ENCODE measurements at regions not wholly inside any gene's neighbourhood (a gene's known extent, or its start where the extent isn't known, plus 50 kb on each side); places are given as distances from the start of the nearest gene placed in this dataset.

DNA sequence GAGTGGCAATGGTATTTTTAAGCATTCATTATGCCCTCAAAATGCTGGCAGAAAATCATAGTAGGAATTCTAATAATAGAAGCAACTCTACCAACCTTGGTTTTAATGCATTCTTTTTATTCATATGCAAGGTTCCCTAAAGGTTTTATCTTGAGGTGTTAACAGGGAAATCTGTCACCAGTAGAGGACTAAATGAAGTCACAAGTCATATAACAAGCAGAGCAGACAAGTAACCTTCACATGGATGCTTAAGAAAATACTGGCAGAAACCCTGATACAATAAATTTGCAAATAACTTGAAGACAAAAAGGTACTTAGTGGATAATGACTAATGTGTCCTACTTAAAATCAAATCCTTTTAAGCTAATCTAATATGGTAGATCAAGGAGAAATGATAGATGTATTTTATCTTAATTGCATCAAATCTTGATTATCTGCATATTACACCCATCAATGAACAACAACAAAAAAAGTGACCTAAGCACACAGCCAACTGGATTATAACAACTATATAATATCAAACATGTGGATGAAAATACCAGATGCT is 73.3 kb downstream of the RFC3 start:
- no peak for ATAC-seq
- Mint-ChIP-seq H3K4me1 (no peaks in the 10 kb centered on the region), H3K9me3 (peaks cover 27% of the 10 kb centered on the region), H3K4me3 (no peak overlapping the region), H3K36me3 (peaks cover 30% of the 10 kb centered on the region), H3K27ac (no peak overlapping the region), H3K27me3 (no peaks in the 10 kb centered on the region)

DNA sequence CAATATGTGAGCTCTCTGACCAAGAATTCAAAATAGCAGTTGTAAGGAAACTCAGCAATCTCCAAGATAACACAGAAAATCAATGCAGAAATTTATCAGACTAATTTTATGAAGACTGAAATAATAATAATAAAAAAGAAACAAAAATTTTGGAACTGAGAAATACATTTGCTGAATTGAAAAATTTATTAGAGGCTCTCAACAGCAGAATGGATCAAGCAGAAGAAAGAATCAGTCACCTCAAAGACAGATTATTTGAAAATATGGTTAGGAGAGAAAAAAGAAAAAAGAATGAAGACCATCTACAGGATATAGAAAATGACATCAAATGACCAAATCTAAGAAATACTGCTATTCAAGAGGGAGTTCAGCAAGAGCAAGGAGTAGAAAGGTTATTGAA is 75.6 kb downstream of the RFC3 start:
- Mint-ChIP-seq H3K9me3 (peaks cover 27% of the 10 kb centered on the region), H3K36me3 (peaks cover 32% of the 10 kb centered on the region), H3K27me3 (no peaks in the 10 kb centered on the region), H3K4me3 (no peak overlapping the region), H3K27ac (no peak overlapping the region), H3K4me1 (no peaks in the 10 kb centered on the region)
- no peak for ATAC-seq

GRCh38 chr13:33904431-33904830 is 86.5 kb downstream of the RFC3 start:
- Mint-ChIP-seq H3K4me3 (no peak overlapping the region), H3K36me3 (no peaks in the 10 kb centered on the region), H3K4me1 (no peaks in the 10 kb centered on the region), H3K27me3 (no peaks in the 10 kb centered on the region), H3K27ac (no peak overlapping the region), H3K9me3 (peaks cover 7% of the 10 kb centered on the region)
- no peak for ATAC-seq

DNA sequence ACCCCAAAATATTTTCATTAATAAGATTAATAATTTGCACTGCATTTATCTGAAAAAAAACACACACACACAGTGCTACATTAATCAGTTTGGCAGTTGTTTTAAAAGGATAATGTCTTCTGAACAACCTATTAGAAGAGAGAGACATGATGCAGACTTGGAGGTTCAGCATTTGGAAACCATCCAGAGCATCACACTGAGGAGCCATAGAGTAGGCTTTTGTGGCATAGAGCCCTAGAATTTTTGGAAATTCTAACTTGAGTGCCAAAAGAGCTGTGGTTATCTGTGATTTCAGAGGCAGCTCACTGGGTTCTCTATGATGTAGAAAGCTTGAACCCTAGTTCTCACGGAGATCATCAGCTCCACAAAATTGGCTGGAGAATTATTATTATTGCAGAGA is 90.2 kb downstream of the RFC3 start:
- Mint-ChIP-seq H3K27me3 (no peaks in the 10 kb centered on the region), H3K9me3 (no peaks in the 10 kb centered on the region), H3K4me1 (no peaks in the 10 kb centered on the region), H3K36me3 (no peaks in the 10 kb centered on the region), H3K4me3 (no peak overlapping the region), H3K27ac (no peak overlapping the region)
- ATAC-seq = no peak

DNA sequence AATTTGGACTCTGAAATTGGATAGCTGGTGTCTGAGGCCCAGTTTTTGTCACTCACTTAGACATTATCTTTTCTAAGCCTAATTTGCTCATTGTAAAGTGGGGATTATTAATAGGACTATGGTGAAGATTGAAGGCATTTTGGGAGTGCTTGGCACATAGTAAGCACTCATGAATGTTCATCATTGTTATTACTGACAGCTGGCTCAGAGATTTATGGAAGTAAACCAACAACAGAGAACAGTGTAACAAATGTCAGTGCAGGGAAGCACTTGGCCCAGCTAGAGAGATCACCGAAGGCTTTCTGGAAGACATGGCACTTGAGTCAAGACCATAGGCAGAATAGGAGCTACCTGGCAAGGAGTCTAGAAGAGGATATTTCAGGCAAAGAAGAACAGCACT is 92.3 kb downstream of the RFC3 start:
- no peaks in the 10 kb centered on the region for H3K36me3 Mint-ChIP-seq
- no peaks in the 10 kb centered on the region for H3K9me3 Mint-ChIP-seq
- no peak overlapping the region for H3K4me3 Mint-ChIP-seq
- H3K27ac Mint-ChIP-seq = no peak overlapping the region
- no peaks in the 10 kb centered on the region for H3K27me3 Mint-ChIP-seq
- no peaks in the 10 kb centered on the region for H3K4me1 Mint-ChIP-seq
- ATAC-seq = no peak

DNA sequence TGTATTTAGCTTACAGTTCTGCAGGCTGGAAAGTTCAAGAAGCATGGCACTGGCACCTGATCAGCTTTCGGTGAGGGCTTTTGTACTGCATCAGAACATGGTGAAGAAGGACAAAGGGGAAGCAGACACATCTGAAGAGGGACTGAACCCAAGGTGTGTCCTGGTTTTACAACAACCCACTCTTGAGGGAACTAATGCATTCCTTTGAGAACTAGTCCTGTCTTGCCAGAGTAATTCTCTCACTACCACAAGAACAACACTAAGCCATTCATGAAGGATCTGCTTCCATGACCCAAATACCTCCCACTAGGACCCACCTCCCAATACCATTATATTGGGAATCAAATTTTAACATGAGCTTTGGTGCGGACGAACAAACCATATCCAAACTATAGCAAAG is 93.6 kb downstream of the RFC3 start:
- no peaks in the 10 kb centered on the region for H3K36me3 Mint-ChIP-seq
- no peak for ATAC-seq
- no peak overlapping the region for H3K27ac Mint-ChIP-seq
- no peak overlapping the region for H3K4me3 Mint-ChIP-seq
- no peaks in the 10 kb centered on the region for H3K27me3 Mint-ChIP-seq
- H3K9me3 Mint-ChIP-seq = no peaks in the 10 kb centered on the region
- no peaks in the 10 kb centered on the region for H3K4me1 Mint-ChIP-seq

DNA sequence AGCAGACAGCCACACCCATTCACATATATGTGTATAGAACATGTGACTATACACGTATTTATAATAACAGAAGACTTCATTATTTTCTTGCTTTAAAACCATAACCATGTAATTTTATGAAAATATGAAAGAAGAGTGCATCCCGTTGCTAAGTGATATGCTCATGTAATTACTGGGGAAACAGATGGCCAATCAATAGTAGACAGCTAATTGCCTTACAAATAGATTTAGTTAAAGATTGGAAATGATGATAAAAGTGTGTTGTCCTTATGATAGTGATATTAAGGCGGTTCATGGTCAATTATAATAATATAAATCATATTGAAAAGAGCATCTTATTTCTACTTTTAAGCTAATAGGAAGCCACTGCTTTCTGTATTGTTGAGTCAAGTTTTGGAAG is 95.9 kb downstream of the RFC3 start:
- Mint-ChIP-seq H3K27me3 (no peaks in the 10 kb centered on the region), H3K4me3 (no peak overlapping the region), H3K36me3 (no peaks in the 10 kb centered on the region), H3K4me1 (no peaks in the 10 kb centered on the region), H3K9me3 (no peaks in the 10 kb centered on the region), H3K27ac (no peak overlapping the region)
- no peak for ATAC-seq

DNA sequence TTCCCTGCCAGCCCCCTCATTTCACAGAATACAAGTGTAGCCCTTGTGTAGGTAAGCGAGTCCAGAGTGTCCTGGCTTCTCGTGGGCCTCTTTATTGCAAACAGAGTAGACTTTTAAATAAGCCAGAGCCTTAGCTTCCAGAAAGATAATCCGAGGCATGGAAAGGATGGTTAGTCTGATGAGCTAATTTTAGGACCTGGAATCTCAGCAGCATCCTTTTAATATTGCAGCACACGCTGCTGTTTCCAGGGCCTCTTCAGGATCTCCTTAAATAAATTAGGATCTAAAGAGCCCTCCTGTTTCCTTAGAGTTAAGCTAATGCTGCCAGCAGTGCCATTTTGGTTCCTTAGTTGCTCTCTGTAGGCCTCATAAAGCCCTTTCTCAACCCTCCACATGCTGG is 99.2 kb downstream of the RFC3 start:
- Mint-ChIP-seq H3K27ac (no peak overlapping the region), H3K36me3 (no peaks in the 10 kb centered on the region)
- ATAC-seq = no peak

DNA sequence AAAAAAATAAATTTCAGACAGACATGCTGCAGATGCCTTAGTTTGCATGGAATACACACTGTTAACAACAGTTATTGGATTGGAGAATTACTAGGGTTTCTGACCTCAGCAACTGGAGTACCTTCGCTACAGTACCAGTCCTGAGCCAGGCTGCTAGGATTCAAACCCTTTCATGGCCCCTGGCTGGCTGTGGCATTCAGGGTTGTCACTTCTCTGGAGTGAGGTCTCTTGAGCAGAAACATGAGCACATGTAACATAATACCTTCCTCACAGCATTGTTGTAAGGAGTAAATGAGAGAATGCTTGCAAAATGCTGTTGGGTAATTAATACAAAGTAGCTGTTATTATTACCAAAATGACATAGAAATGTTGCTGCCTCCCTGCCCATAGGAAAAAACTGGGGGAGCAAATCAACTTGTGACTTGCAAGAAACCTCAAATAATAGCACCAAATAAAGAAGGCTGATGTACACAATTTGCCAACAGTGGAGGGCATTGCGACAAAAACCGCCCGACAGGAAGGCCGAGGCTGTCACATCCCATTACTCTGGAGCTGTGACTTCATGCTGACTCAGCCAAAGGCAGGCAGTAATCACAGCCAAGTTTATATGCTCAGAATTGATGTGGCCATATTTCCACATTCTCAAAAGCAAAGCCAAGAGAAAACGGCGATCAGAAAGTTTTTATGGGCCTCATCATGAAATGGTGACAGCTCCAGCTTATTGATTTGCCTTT is 100.4 kb downstream of the RFC3 start:
- Mint-ChIP-seq H3K9me3 (no peaks in the 10 kb centered on the region), H3K4me3 (no peak overlapping the region), H3K27me3 (no peaks in the 10 kb centered on the region), H3K27ac (no peak overlapping the region), H3K4me1 (no peaks in the 10 kb centered on the region), H3K36me3 (no peaks in the 10 kb centered on the region)
- no peak for ATAC-seq

More for the DNA sequence above, 99.2 kb downstream of the RFC3 start:
- no peak overlapping the region for H3K4me3 Mint-ChIP-seq
- H3K9me3 Mint-ChIP-seq = no peaks in the 10 kb centered on the region
- H3K4me1 Mint-ChIP-seq = no peaks in the 10 kb centered on the region
- H3K27me3 Mint-ChIP-seq = no peaks in the 10 kb centered on the region

- no peaks in the 10 kb centered on the region for H3K27me3 Mint-ChIP-seq
- no peaks in the 10 kb centered on the region for H3K9me3 Mint-ChIP-seq
- H3K4me1 Mint-ChIP-seq = no peaks in the 10 kb centered on the region
- no peaks in the 10 kb centered on the region for H3K36me3 Mint-ChIP-seq
- ATAC-seq = no peak
- no peak overlapping the region for H3K27ac Mint-ChIP-seq
- no peak overlapping the region for H3K4me3 Mint-ChIP-seq
Observed at GRCh38 chr13:33919120-33919519, 101.2 kb downstream of the RFC3 start.

DNA sequence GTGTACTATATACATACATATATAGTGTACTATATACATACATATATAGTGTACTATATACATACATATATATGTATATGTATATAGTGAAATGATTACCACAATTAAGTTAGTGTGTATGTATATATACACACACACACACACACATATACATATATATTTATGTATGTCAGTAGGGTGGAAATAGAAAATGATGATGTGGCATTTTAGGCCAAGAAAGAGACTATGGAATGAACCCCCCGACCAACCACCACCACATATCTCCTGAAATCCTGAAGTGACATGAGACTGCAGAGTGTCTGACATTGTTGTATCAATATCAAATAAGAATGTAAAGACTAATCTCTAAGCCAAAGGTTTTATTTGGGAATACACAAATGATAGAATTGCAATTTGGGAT is 107.6 kb downstream of the RFC3 start:
- no peak overlapping the region for H3K4me3 Mint-ChIP-seq
- H3K27ac Mint-ChIP-seq = no peak overlapping the region
- H3K4me1 Mint-ChIP-seq = no peaks in the 10 kb centered on the region
- no peak for ATAC-seq
- no peaks in the 10 kb centered on the region for H3K36me3 Mint-ChIP-seq
- H3K27me3 Mint-ChIP-seq = no peaks in the 10 kb centered on the region
- H3K9me3 Mint-ChIP-seq = no peaks in the 10 kb centered on the region

DNA sequence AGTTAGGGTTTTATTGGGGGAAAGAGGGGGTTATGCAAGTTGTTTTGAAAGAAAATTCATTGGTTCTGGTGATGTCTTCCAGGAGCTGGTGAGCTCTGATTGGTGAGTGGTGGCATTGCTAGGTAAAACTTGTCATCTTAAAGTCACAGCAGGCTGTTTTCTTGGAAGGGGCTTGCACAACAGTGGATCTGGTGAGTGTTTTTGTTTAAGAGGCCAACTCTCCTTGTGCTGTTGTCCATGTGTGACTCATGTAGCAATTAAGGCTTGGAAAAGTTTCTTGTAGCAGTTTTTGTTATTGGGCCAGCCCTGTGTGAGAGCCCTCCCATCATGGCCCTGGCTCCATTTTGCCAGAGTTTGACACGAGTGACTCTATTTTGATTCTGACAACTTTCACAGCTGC is 109.4 kb downstream of the RFC3 start:
- no peak overlapping the region for H3K27ac Mint-ChIP-seq
- H3K27me3 Mint-ChIP-seq = no peaks in the 10 kb centered on the region
- H3K4me3 Mint-ChIP-seq = no peak overlapping the region
- H3K9me3 Mint-ChIP-seq = no peaks in the 10 kb centered on the region
- no peaks in the 10 kb centered on the region for H3K4me1 Mint-ChIP-seq
- ATAC-seq = no peak
- no peaks in the 10 kb centered on the region for H3K36me3 Mint-ChIP-seq

GRCh38 chr13:33931397-33932311 is 113.7 kb downstream of the RFC3 start:
- H3K27me3 Mint-ChIP-seq = no peaks in the 10 kb centered on the region
- H3K36me3 Mint-ChIP-seq = no peaks in the 10 kb centered on the region
- H3K4me1 Mint-ChIP-seq = no peaks in the 10 kb centered on the region
- H3K27ac Mint-ChIP-seq = no peak overlapping the region
- no peak overlapping the region for H3K4me3 Mint-ChIP-seq
- ATAC-seq = peak; percentile 56
- no peaks in the 10 kb centered on the region for H3K9me3 Mint-ChIP-seq

DNA sequence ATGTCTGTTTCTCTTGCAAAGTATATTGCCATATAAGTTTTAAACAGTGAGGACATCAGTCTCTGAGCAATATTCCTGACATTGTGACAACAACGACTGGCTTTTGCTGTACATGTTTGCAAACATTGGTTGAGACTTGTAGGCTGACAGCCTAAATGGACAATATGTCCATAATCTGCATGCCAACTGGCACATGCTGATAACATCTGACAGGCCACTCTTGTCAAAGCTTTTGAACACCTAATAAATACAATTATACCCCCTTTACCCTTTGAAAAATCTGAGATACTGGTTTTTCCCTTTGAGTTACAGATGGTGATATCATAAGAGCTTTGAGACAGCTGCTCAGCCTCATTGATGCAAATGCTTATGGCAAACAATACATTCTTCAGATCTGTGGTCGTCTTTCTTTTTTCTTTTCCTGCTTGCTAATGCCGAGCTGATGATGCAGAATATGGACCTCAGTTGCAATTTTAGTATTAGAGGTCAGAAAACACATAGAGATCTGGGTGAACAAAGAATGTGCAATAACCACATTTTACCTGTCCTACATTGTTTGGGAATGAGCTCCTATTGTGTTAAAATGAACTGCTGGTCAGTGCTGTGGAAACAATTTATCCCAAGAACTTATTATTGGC is 114.9 kb downstream of the RFC3 start:
- no peak for ATAC-seq
- H3K4me3 Mint-ChIP-seq = no peak overlapping the region
- no peaks in the 10 kb centered on the region for H3K36me3 Mint-ChIP-seq
- H3K27me3 Mint-ChIP-seq = no peaks in the 10 kb centered on the region
- no peaks in the 10 kb centered on the region for H3K4me1 Mint-ChIP-seq
- H3K9me3 Mint-ChIP-seq = no peaks in the 10 kb centered on the region
- H3K27ac Mint-ChIP-seq = no peak overlapping the region

DNA sequence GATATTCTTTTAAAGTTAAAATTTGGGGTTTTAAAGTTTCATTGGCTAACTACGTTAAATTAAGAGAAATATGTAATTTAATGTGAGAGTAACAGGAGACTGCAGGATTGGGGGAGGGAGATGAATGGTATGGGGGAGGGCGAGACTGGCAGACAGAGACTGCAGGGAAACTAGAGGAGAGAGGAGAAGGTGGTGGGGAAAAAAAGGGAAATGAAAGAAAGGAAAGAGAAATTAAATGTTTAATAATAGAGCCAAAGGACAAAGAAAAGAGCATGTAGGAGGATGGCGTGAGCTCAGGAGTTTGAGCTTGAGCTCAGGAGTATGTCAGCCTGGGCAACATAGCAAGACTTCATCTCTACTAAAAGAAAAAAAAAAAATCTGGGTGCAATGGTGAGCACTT is 115.9 kb downstream of the RFC3 start:
- no peak for ATAC-seq
- no peak overlapping the region for H3K27ac Mint-ChIP-seq
- H3K27me3 Mint-ChIP-seq = no peaks in the 10 kb centered on the region
- H3K4me3 Mint-ChIP-seq = no peak overlapping the region
- H3K4me1 Mint-ChIP-seq = no peaks in the 10 kb centered on the region
- no peaks in the 10 kb centered on the region for H3K36me3 Mint-ChIP-seq
- H3K9me3 Mint-ChIP-seq = no peaks in the 10 kb centered on the region
